HG03103 (cell line): ENCODE measurements at regions not wholly inside any gene's neighbourhood (a gene's known extent, or its start where the extent isn't known, plus 50 kb on each side); places are given as distances from the start of the nearest gene placed in this dataset.
"Not testable (repeated sequence)": the region's sequence is repeated elsewhere in the genome, so short reads cannot be mapped to it uniquely, and the experiment has no call there.

Experiments
- ATAC-seq: cut with Tn5 transposase; IDR thresholded peaks from one replicate; pipeline ENCODE4 v1.9.1; 2021; ENCODE audit warnings: low read depth; ENCODE audit not compliant: unreplicated experiment

DNA sequence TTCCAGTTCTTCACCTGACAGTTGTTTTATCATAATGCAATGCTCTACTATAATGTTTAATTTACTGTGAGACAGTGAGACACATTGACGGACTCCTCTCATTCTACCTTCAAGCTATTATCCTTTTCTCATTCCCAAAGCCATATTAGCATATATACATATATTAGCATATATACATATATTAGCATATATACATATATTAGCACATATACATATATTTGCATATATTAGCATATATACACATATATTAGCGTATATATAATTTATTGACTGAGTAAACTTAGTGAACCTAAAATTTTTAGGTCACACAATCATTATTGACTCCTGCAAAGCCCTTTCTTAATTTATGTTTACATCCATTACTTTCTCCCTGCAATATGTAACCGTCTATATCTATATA lies 555.0 kb upstream of the ADGRB3 start:
- no peak for ATAC-seq

DNA sequence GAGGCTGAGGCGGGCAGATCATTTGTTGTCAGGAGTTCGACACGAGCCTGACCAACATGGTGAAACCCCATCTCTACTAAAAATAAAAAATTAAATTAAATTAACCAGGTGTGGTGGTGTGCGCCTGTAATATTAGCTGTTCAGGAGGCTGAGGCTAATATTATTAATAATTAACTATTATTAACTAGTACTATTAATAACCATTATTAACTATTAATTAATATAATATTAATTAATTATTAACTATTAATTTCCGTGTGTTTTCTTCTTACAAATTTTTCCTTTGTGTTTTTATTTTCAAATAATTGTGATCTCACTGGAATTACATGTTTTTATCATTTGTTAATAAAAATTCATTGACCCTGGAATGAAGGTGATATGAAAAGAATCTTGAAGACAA lies 557.4 kb upstream of the ADGRB3 start:
- ATAC-seq, result no peak

DNA sequence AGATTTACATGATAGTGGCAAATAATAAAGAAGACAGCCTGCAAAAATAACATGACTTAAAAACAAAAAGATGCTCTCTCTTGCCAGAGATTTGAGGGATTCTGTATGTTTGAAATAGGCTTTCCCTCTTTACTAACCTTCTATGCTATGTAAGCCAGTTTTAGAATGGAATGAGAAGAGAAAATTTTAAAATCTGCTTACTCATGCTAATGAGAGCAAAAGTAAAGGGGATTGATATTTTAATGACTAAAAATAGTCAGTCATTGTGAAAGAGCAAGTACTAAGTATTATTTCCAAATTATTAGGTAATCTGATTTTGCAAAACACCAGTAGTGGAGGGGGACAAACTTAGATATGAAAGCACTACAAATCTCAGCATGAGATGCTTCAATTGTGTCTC lies 563.3 kb upstream of the ADGRB3 start:
- ATAC-seq, result no peak

DNA sequence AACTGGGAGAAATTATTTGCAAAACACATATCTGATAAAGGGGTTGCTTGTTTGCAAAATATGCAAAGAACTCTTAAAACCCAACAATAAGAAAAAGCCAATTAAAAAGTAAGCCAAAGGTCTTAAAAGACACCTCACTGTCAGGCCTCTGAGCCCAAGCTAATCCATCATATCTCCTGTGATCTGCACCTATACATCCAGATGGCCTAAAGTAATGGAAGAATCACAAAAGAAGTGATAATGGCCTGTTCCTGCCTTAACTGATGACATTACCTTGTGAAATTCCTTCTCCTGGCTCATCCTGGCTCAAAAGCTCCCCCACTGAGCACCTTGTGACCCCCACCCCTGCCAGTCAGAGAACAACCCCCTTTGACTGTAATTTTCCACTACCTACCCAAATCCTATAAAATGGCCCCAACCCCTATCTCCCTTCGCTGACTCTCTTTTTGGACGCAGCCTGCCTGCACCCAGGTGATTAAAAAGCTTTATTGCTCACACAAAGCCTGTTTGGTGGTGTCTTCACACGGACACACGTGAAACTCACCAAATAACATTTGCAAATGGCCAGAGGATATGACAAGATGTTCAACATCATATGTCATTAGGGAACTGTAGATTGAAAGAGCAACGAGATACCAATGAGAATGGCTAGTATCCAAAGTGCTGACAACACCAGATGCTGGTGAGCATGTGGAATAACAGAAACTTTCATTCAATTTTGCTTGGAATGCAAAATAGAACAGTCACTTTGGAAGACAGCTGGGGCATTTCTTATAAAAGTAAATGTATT lies 565.0 kb upstream of the ADGRB3 start:
- no peak for ATAC-seq

DNA sequence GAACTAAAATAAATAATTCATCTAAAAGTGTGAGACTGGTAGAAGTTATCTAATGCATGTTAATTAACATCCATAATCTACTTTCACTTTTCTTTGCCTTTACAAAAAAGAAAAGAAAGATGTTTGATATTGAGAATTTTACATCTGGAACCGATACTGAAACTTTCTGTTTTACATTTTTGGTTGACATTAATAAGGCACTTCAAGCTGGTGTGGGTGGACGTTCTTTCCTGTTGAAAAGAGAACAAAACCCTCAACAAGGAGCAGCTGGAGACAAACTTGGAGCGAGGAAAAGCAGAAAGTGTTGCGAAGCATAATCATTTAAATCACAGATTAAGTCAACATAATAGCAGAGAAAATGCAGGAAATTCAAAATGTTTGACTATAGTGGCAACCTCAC lies 575.2 kb upstream of the ADGRB3 start:
- ATAC-seq, result peak; percentile 63

DNA sequence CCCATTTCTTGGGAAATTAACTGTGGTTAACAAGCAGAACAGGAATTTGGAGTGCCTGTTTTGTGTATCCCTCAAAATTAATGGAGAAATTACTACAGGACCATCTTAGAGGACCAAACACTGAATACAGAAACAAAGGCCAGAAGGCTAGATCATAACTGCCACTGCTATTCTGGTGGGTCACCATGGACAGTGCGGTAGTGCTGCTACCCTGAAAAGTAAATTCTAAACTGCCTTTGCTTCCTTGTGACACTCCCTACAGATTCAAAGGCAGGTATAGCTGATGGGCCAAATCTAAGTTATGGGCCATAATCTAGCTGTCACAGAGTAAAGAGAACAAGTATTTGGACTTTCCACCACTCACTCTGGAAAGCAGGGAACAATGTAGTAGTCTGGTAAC lies 575.8 kb upstream of the ADGRB3 start:
- ATAC-seq, result no peak

DNA sequence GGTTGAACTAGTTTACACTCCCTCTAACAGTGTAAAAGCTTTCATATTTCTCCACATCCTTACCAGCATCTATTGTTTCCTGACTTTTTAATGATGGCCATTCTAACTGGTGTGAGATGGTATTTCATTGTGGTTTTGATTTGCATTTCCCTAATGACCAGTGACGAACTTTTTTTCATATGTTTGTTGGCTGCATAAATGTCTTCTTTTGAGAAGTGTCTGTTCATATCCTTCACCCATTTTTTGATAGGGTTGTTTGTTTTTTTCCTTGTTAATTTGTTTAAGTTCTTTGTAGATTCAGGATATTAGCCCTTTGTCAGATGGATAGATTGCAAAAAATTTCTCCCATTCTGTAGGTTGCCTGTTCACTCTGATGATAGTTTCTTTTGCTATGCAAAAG lies 578.5 kb upstream of the ADGRB3 start:
- ATAC-seq, result not testable (repeated sequence)

DNA sequence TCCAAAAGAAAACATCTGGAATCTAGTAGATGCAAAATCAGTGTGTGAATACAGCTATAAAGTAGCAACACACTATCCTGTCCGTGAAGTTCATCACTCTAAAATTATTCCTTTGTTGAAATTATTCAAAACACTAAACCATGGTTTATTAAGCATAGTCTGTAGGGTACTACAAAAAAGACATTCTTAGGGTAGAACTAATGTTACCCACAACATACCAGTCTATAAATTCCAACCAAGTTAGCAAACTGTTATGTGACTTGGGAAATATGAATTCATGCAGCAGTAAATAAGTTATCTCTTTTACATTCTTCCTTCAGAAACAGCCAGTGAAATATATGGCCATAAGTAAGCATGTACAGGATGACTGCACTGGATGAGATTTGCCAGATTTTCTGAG lies 580.3 kb upstream of the ADGRB3 start:
- no peak for ATAC-seq

DNA sequence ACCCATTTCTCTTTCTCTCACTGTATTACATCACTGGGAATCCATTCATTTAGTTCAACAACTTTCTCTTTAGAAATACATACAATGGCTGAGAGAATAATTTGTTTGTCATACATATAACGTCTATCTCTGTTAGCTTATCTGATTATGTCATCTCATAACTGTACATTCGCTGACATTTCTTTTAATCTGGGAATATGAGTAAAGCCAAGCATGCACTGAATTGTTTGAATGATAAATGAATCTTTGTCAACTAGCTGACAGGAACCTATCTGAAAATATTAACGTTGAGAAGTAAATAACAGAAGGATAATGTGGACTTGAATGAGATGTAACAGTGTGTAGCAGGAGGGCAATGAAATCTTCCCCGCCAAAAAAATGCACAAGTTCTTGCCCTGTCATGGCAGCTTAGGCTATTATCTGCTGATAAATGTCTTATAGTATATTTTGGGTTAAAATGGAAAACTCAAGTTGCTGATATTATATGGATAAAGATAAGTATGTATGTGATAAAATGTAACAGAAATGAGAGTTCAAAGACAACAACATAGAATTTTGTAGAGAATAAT lies 581.2 kb upstream of the ADGRB3 start:
- ATAC-seq, result no peak

DNA sequence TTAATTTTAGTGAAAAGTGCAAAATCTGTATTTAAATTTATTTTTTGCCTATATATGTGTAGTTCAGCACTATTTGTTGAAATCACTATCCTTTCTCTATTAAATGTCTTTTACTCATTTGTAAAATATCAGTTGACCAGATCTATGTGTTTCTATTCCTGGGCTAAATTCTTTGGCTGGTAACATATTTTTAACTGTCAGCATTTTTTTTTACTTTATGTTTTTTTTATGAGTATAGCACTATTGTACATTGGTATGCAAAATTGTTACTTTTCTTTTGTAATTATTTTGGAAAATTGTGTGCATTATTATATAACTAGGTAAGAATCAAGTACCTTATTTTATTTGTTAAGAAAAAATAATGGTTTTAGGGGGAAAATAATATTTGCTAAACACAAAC lies 582.8 kb upstream of the ADGRB3 start:
- no peak for ATAC-seq

DNA sequence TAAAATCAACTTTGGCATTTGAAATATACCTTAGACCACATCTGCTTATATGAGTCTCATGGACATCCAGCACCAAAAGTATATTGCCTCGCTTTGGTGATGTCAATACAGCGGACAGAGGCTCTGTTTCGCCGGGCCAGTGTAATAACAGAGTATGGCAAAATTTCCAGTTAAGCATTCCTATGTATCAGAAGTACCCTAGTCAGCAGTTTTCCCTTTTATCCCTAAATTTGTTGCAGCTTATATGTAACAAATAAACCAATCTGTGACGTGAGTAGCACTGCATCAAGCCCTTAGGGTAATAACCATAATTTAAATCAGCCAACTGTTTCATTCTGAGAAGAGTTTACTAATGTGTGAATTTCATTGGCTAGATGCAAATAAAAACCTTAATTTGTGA lies 585.5 kb upstream of the ADGRB3 start:
- ATAC-seq, result no peak

DNA sequence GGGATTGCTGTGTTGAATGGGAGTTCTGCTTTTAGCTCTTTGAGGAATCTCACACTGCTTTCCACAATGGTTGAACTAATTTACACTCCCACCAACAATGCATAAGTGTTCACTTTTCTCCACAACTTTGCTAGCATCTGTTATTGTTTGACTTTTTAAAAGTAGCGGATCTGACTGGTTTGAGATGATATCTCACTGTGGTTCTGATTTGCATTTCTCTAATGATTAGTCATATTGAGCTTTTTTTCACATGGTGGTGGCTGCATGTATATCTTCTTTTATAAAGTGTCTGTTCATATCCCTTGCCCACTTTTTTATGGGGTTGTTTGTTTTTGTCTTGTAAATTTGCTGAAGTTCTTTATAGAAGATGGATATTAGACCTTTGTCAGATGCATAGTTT lies 588.3 kb upstream of the ADGRB3 start:
- no peak for ATAC-seq

DNA sequence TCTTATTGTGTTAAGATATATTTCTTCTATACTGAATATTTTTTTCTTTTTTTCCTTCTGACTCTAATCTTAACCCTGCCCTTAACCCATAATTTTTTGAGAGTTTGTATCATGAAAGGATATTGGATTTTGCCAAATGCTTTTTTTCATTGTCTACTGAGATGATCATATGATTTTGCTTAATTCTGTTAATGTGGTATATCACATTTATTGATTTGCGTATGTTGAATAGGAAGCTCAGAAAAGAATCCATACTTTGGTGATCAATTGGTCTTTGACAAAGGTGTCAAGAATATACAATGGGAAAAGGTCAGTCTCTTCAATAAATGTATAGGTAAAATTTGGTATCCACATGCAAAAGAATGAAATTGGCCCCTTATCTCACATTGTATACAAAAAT lies 588.8 kb upstream of the ADGRB3 start:
- ATAC-seq, result no peak

DNA sequence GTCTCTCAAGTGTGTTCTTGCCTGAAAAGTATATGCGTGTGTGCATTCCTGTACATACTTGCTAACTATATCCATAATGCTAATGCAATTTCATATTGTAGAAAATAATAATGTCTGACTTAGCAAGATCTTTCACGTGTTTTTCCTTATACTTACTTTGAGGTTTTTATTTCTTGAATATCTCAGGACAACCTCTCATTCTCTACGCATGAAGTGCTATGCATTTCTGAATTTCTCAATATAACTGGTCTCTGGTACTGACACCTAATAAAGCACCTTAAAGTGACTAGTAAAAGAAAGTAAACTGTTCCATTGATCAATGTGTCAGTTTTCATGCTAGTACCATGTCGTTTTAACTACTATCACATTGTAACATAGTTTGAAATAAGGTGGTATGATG lies 589.9 kb upstream of the ADGRB3 start:
- ATAC-seq, result no peak

DNA sequence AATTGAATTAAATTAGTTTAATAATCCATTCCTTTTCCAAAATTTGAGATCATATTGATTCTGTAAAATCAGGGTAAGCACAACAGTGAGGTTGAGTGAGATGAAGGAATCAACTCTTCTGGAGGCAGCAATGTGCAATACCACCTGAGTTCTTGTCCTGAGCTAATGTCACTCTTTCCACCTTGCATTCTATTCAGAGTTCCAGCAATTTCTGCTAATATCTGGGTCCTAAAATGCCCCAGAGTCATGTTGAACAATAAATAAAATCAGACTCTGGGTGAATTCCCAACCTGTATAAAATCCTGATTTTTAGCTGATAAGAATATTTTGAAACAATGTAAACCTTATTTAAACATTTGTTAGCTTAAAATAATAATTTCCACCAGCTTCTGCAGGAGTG lies 590.8 kb upstream of the ADGRB3 start:
- ATAC-seq, result no peak

DNA sequence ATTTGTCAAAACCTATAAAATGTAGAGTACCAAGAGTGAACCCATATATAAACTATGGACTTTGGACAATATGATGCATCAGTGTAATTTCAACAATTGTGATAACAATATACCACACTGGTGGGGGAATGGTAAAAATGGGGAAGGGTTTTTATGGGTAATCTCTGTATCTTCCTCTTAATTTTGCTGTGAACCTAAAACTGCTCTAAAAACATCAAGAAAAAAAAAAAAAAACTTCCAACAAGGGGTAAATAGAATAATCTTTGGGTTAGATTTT lies 592.0 kb upstream of the ADGRB3 start:
- ATAC-seq, result no peak

DNA sequence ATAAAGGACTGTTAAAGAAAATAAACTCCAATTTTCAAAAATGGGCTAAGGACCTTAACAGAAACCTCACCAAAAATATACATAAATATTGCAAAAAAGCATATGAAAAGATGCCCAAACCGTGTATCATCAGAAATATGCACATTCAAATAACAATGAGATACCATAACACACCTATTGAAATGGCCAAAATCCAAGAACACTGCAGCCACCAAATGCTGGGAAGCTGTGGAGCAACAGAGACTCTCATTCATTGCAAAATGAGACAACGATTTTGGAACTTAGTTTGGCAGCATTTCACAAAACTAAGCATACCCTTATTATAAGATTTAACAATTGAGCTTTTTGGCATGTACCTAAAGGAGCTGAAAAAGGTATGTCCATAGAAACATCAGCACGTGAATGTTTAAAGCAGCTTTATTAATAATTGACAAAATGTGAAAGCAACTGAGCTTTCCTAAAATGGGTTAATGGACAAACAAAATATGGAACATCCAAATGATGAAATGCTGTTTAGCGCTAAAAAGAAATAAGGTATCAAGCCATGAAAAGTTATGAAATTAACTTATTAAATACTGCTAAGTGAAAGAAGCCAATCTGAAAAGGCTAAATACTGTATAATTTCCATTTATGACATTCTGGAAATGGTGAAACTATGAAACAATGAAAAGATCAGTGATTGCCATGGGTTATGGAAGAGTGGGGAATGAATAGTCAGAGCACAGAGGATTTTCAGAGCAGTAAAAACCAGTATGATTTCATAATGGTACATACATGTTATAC lies 592.6 kb upstream of the ADGRB3 start:
- ATAC-seq, result no peak

DNA sequence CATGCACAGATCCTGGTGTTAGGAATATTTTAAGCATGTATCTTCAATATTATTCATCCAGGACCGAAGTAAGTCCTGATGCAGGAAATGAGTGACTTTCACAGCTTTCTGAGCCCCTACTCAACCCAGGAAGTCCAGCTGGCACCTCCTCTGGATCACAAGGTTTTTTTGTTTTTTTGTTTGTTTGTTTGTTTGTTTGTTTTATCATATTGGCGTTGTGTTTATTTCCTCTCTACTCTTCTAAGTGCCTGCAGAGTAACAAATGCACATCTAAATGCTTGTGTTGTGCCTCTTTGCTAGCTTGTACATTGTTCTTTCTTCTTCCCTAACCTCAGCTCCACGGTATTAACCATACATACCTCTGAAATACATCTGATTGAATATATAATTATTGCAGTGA lies 594.3 kb upstream of the ADGRB3 start:
- ATAC-seq, result no peak

DNA sequence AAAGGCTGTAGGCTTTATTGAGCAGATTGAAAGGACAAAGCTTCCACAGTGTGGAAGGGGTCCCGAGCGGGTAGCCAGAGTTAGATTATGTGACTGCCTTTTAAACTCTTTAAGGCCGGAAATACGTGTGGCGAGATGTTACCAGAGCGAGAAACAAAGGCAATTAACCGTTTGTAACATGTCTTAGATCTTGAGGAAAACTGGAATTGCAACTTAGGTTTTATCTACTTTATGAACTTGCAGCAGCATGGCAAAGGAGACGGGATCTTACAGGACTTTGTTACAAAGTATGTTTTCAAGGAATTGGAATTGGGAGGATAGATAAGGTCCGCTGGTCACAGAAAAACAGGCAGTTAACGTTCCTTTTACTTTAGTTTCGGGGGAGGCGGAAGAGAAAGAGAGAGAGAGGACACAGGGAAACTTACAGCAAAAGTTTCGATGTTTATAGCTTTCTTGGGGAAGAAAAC lies 594.7 kb upstream of the ADGRB3 start:
- ATAC-seq, result no peak

DNA sequence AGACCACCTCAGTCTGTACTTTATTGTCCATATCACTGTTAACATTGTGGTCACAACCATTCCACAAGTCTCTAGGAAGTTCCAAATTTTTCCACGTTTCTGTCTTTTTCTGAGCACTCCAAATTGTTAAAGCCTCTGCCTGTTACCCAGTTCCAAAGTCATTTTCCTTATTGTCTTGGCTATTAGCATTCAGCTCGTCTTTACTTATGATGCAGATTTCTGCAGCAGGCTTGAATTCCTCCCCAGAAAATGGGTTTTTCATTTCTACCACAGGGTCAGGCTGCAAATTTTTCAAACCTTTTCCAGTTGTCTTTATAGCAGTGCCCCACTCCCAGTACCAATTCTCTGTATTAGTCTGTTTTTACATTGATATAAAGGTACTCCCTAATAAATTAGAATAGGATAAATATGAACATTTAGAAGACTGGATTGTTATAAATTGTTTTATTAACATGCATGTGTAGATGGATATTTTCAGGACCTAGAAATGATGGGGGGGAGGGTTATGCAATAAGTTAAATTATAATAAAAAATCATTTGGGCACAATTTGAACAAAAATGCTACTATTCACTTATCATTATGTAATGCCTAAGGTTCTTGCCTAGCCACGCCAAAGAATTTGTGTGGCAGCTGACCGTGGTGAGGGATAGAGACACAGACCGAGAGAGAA lies 595.3 kb upstream of the ADGRB3 start:
- no peak for ATAC-seq

DNA sequence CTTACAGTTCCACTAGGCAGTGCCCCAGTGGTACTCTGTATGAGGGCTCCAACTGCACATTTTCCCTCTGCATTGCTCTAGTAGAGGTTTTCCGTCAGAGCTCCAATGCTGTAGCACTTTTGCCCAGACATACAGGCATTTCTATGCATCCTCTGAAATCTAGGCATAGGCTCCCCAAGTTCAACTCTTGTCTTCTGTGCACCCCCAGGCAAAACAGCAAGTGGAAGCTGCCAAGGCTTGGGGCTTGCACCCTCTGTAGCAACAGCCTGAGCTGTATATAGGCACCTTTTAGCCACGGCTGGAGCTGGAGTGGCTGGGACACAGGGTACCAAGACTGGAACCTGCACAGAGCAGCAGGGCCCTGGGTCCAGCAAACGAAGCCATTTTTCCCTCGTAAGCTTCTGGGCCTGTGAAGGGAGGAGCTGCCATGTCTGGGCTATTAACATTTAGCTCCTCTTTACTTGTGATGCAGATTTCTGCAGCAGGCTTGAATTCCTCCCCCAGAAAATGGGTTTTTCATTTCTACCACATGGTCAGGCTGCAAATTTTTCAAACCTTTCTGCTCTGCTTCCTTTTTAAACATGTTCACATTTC lies 596.2 kb upstream of the ADGRB3 start:
- ATAC-seq, result no peak
